Activated T-cell treated with anti-CD3 and anti-CD28 coated beads, Interleukin-2, amount 50 U/mL, for 48 hours (primary cell): ENCODE measurements at regions not wholly inside any gene's neighbourhood (a gene's known extent, or its start where the extent isn't known, plus 50 kb on each side); places are given as distances from the start of the nearest gene placed in this dataset.

ENCODE experiments used
- DNase-seq, 2 experiments: peaks; one replicate each; pipeline ENCODE4 v3.0.0-alpha.2; 2020

GRCh38 chr10:128723631-128724205 lies 597.5 kb upstream of the MKI67 start:
- DNase-seq = no peak

- no peak for DNase-seq
Measured at GRCh38 chr10:128725531-128725930, 599.3 kb upstream of the MKI67 start.

GRCh38 chr10:128727114-128727513 lies 600.9 kb upstream of the MKI67 start:
- no peak for DNase-seq

GRCh38 chr10:128729910-128730420 lies 603.7 kb upstream of the MKI67 start:
- no peak for DNase-seq

- DNase-seq = no peak
Measured at GRCh38 chr10:128730922-128731321, 604.7 kb upstream of the MKI67 start.

- no peak for DNase-seq
Measured at GRCh38 chr10:128734161-128734560, 607.9 kb upstream of the MKI67 start.

- DNase-seq = no peak
Measured at GRCh38 chr10:128734734-128735133, 608.5 kb upstream of the MKI67 start.

- DNase-seq = no peak
Measured at GRCh38 chr10:128735996-128736395, 609.8 kb upstream of the MKI67 start.

GRCh38 chr10:128738386-128738915 lies 612.2 kb upstream of the MKI67 start:
- DNase-seq = no peak

- no peak for DNase-seq
Measured at GRCh38 chr10:128739930-128740329, 613.7 kb upstream of the MKI67 start.

GRCh38 chr10:128741180-128741579 lies 615.0 kb upstream of the MKI67 start:
- DNase-seq = no peak

- no peak for DNase-seq
Measured at GRCh38 chr10:128741680-128742079, 615.5 kb upstream of the MKI67 start.

GRCh38 chr10:128744092-128744491 lies 617.9 kb upstream of the MKI67 start:
- no peak for DNase-seq

GRCh38 chr10:128744811-128745305 lies 618.6 kb upstream of the MKI67 start:
- DNase-seq = no peak

GRCh38 chr10:128747582-128748346 lies 621.5 kb upstream of the MKI67 start:
- DNase-seq = no peak

GRCh38 chr10:128751284-128751683 lies 625.1 kb upstream of the MKI67 start:
- no peak for DNase-seq

- DNase-seq = no peak
Measured at GRCh38 chr10:128751851-128752250, 625.6 kb upstream of the MKI67 start.

GRCh38 chr10:128759174-128759573 lies 633.0 kb upstream of the MKI67 start:
- no peak for DNase-seq

- DNase-seq = no peak
Measured at GRCh38 chr10:128763588-128763987, 637.4 kb upstream of the MKI67 start.

GRCh38 chr10:128764190-128764589 lies 638.0 kb upstream of the MKI67 start:
- no peak for DNase-seq

- DNase-seq = no peak
Measured at GRCh38 chr10:128766915-128767314, 640.7 kb upstream of the MKI67 start.

GRCh38 chr10:128774979-128775378 lies 648.8 kb upstream of the MKI67 start:
- DNase-seq = no peak

- DNase-seq = no peak
Measured at GRCh38 chr10:128775743-128776142, 649.5 kb upstream of the MKI67 start.

- DNase-seq = no peak
Measured at GRCh38 chr10:128776673-128777252, 650.5 kb upstream of the MKI67 start.
